GM10266 (cell line): ENCODE measurements at regions not wholly inside any gene's neighbourhood (a gene's known extent, or its start where the extent isn't known, plus 50 kb on each side); places are given as distances from the start of the nearest gene placed in this dataset.

Source experiments
- DNase-seq: peaks from one replicate; pipeline ENCODE4 v3.0.0; 2012; ENCODE audit errors: extremely low spot score
- CTCF ChIP-seq: IDR thresholded peaks from 2 replicates; pipeline ENCODE4 v1.5.1; 2012; ENCODE audit warnings: mild to moderate bottlenecking, low read depth; ENCODE audit not compliant: control insufficient read depth, insufficient read depth; ENCODE audit errors: missing control alignments

- DNase-seq: no peak
- no peak for TF ChIP-seq CTCF
Measured at GRCh38 chr18:77870894-77871293, 621.2 kb downstream of the GALR1 start.

DNA sequence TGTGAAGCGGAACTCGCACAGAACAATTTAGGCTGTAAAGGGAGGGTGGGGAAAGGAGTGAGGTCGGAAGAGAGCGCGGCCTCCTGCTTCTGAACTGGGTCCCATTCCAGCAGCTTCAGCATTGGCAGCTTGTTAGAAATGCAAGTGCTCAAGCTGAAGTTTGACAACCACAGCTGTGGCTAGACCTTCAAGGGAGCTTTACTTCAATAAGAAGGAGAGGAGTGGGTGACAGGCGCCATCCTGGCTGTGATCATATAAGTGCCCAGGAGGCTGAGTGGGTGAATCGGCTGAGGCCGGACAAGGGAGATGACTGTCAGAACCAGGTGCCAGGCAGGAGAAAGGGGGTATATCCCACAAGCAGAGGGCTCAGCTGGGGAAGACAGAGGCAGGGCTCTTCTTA is 622.5 kb downstream of the GALR1 start:
- TF ChIP-seq CTCF: no peak
- DNase-seq: no peak

- no peak for TF ChIP-seq CTCF
- DNase-seq: no peak
Measured at GRCh38 chr18:77876319-77876865, 626.7 kb downstream of the GALR1 start.

- DNase-seq: no peak
- no peak for TF ChIP-seq CTCF
Measured at GRCh38 chr18:77879829-77880228, 630.2 kb downstream of the GALR1 start.

DNA sequence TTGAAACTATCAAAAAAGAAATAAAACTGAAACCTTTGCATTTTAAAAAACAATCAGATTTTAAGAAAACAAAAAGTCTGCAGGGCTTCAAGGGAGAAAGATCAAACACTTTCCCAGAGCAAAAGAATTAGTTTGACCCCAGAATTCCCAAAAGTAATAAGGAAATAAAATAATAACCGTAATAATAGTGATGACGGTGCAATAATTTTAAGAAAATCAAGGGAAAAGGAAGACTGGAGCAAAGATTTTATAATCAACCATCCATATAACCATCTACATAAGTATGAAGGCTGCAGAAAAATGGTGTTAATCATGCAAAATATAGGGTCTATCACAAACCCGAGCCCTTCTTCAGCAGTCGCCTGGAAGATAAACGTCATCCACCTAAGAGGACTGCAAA is 634.8 kb downstream of the GALR1 start:
- TF ChIP-seq CTCF: no peak
- no peak for DNase-seq

- DNase-seq: no peak
- no peak for TF ChIP-seq CTCF
Measured at GRCh38 chr18:77894060-77894459, 644.4 kb downstream of the GALR1 start.

DNA sequence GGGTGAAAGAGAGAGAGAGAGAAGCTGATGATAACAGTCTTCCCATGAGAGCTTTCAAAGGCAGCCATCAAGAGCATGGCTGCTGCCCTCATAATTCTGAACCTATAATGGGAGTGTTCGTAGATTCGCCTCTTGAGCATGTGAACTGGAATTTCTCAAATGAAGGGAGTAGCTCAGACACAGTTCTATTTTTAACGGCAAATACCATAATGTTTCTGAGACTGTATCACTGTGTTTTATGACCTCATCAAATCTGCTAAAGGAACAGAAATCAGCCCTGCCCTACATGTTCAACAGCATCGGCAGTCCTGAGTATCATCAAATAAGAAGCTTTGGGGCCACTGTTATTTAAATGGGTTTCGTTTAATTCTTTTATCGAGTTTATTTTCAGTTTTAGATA is 645.6 kb downstream of the GALR1 start:
- no peak for DNase-seq
- no peak for TF ChIP-seq CTCF
